Lower leg skin (tissue), 4 donors: ENCODE measurements at regions not wholly inside any gene's neighbourhood (a gene's known extent, or its start where the extent isn't known, plus 50 kb on each side); places are given as distances from the start of the nearest gene placed in this dataset.

Experiments used
- DNase-seq, 2 donors: peaks; one replicate each; pipeline ENCODE4 v3.0.0-alpha.2; 2019; ENCODE audit warnings: low spot score in 2 of 2
- H3K4me3 ChIP-seq: fragments of 200-600 bp; sonication (generic); 2 replicates; pipeline ENCODE4 v1.5.1; 2017; ENCODE audit warnings: mild to moderate bottlenecking, low read depth; ENCODE audit not compliant: poor library complexity, severe bottlenecking
- POLR2A ChIP-seq, 2 donors: fragments of 450-650 bp; IDR thresholded peaks; one replicate each; pipeline ENCODE4 v1.6.1; 2016 to 2017; ENCODE audit warnings: antibody characterized with exemption in 2 of 2, mild to moderate bottlenecking in 1 of 2, moderate library complexity in 1 of 2
- WGBS, 2 donors: methylation state at CpG; one replicate each; pipeline ENCODE4 v1.1.5; 2018; 5-methylcytosine and 5-hydroxymethylcytosine counted together
- intact Hi-C: fragments of 100-400 bp; cut with DNase I; formaldehyde crosslinking; loops from one replicate; pipeline ENCODE4 v1.15.0; 2023; ENCODE audit warnings: low total_unique reads
- TF ChIP-seq, protein P1 (sequence below), 3 donors: fragments of 450-650 bp; IDR thresholded peaks; one replicate each; pipeline ENCODE4 v1.5.1; 2016; ENCODE audit warnings: antibody characterized with exemption in 3 of 3, mild to moderate bottlenecking in 3 of 3, moderate library complexity in 2 of 3

DNA sequence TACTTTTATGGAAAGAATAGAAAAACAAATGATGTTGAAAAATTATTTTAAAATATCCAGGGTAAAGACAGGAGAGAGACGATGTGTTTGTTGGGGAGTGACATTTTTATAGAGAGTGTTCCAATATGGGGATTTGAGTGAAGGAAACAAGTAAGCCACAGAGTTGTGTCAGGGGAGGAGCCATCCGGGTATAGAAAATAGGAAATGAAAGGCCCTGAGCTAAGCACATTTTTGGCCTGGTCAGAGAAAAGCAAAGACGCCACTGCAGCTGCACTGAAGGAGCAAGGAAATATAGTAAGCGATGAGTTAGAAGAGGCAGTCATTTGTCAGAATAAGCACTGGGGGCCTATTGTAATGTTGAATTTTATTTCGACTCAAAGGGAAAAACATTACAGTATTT lies 107.3 kb upstream of the ADGRL4 start:
- WGBS, 2 donors = 60 to 61% methylated on average over 5 of the region's 5 CpGs
- DNase-seq = no peak
- no peak overlapping the region for H3K4me3 ChIP-seq
- no peak for TF ChIP-seq POLR2A (IDR thresholded peaks at IDR 0.05)
- TF ChIP-seq, protein P1, sequence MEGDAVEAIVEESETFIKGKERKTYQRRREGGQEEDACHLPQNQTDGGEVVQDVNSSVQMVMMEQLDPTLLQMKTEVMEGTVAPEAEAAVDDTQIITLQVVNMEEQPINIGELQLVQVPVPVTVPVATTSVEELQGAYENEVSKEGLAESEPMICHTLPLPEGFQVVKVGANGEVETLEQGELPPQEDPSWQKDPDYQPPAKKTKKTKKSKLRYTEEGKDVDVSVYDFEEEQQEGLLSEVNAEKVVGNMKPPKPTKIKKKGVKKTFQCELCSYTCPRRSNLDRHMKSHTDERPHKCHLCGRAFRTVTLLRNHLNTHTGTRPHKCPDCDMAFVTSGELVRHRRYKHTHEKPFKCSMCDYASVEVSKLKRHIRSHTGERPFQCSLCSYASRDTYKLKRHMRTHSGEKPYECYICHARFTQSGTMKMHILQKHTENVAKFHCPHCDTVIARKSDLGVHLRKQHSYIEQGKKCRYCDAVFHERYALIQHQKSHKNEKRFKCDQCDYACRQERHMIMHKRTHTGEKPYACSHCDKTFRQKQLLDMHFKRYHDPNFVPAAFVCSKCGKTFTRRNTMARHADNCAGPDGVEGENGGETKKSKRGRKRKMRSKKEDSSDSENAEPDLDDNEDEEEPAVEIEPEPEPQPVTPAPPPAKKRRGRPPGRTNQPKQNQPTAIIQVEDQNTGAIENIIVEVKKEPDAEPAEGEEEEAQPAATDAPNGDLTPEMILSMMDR (IDR thresholded peaks at IDR 0.05) = no peak
- intact Hi-C loops = no loop called here

DNA sequence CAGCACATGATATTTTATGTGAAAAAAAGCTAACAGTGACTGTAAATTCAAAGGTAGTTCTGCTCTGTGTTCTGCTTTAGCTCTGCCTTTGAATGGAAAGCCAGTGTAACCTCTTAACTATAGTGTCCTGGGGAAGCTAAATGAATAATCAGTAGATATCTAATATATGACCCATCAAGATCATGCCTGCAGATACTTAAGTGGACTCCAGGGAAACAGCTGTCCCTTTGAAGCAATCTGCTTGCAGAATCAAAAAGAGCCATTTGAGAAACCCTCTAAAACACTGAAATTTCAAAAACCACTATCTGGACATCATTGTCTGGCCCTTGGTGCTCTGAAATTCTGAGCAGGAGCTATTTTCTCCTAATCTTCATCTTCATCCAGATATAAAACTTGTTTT lies 104.2 kb upstream of the ADGRL4 start:
- no peak for TF ChIP-seq POLR2A (IDR thresholded peaks at IDR 0.05)
- TF ChIP-seq, protein P1 (IDR thresholded peaks at IDR 0.05) = no peak
- H3K4me3 ChIP-seq = no peak overlapping the region
- intact Hi-C loops = no loop called here
- DNase-seq = no peak

DNA sequence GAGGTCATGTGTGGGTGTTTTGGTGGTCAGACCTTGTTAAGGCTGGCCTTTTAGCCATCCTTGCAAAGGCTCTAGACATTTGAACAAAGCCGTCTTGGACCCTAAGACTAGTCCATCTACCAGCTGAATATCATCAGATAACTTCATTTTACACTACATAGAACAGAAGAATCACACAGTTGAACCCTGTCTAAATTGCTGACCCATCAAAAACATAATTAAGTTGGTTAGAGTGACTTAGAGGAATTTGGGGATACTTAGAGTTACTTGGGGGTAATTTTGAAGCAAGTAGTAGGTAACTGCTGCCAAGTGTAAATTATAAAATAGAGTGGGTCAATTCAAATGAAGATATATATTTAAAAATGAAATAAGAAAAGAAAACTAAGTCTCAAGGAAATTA lies 102.9 kb upstream of the ADGRL4 start:
- H3K4me3 ChIP-seq = no peak overlapping the region
- no peak for TF ChIP-seq POLR2A (IDR thresholded peaks at IDR 0.05)
- DNase-seq = no peak
- 88 to 100% methylated on average over 1 of the region's 1 CpG for WGBS, 2 donors
- intact Hi-C loops = no loop called here

DNA sequence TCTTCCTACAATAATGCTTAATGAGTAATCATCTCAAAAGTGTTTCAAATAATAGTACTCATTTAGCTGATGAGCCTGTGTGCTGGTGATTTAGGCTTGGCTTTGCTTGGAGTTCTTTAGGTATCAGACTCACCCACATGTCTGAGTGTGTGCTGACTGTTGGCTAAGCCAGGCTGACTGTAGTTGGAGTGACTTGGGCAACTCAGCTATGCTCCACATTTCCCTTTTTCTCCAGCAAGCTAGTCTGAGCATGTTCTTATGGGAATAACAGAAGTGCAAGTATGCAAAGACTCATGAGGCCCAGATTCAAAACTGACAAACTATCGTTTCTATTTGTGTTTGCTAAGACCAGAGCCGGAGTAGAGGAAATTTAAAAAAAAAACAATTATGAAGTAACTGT lies 99.0 kb upstream of the ADGRL4 start:
- intact Hi-C loops = no loop called here
- DNase-seq = no peak
- no peak overlapping the region for H3K4me3 ChIP-seq
- TF ChIP-seq POLR2A (IDR thresholded peaks at IDR 0.05) = no peak
- TF ChIP-seq, protein P1 (IDR thresholded peaks at IDR 0.05) = no peak
- WGBS, 2 donors = 39 to 40% methylated on average over 2 of the region's 2 CpGs

DNA sequence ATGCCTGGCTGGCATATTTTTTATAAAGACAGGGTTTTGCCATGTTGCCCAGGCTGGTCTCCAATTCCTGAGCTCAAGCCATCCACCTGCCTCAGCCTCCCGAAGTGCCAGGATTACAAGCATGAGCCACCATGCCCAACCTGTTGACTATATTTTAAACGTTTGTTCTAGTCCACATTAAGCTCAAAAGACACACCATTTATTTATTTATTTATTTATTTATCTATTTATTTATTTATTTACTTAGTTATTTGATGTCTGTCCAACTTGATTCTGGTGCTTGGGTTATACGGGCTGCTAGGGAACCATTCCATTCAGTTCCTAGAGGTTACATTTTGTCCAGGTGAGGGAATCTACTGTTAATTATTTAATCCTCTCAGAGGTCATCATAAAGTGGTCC lies 98.1 kb upstream of the ADGRL4 start:
- DNase-seq = no peak
- TF ChIP-seq, protein P1 (IDR thresholded peaks at IDR 0.05) = no peak
- TF ChIP-seq POLR2A (IDR thresholded peaks at IDR 0.05) = no peak
- intact Hi-C loops = no loop called here
- WGBS, 2 donors = 88 to 92% methylated on average over 3 of the region's 3 CpGs
- no peak overlapping the region for H3K4me3 ChIP-seq

DNA sequence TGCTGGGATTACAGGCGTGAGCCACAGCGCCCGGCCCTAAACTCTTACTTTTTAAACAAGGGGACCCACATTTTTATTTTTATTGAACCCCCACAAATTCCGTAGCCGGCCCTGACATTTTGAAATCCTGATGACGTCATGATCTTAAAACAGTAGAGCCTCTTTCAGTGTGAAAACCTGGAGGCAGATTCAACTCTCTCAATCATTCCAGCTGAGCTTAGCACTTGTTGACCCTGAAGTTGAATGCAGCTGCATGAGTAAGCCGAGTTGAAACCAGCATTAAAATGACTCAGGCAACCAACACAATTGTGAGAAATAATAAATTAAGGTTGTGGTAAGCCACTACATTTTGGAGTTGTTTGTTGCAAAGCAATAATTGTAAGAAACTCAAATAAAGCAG lies 93.9 kb upstream of the ADGRL4 start:
- intact Hi-C loops = no loop called here
- WGBS, 2 donors = 80% methylated on average over 7 of the region's 7 CpGs
- no peak for TF ChIP-seq POLR2A (IDR thresholded peaks at IDR 0.05)
- TF ChIP-seq, protein P1 (IDR thresholded peaks at IDR 0.05) = no peak
- no peak overlapping the region for H3K4me3 ChIP-seq
- no peak for DNase-seq
